Kidney (tissue), 13 donors: ENCODE measurements at regions not wholly inside any gene's neighbourhood (a gene's known extent, or its start where the extent isn't known, plus 50 kb on each side); places are given as distances from the start of the nearest gene placed in this dataset.

ENCODE experiments used
- DNase-seq, 5 donors: peaks; one replicate each; pipeline ENCODE4 v3.0.0-alpha.2; 2013 to 2020
- FAIRE-seq: peaks from 2 replicates; lab custom pipeline; 2012; peaks lifted over from hg19 to GRCh38; lab: Jason Lieb, UNC
- H3K27ac ChIP-seq, 2 donors: one replicate each; pipeline ENCODE4 v1.7.0; 2013; ENCODE audit warnings: low read depth in 2 of 2, low read length in 2 of 2, inconsistent platforms in 1 of 2
- H3K27me3 ChIP-seq: one replicate; pipeline ENCODE4 v1.7.1; 2013; ENCODE audit warnings: low read length, inconsistent platforms; ENCODE audit not compliant: control insufficient read depth, insufficient read depth
- H3K36me3 ChIP-seq, 3 donors: one replicate each; pipeline versions ENCODE4 v1.7.0 to v1.7.1; 2013; ENCODE audit warnings: low read length in 3 of 3, control low read depth in 1 of 3, inconsistent platforms in 1 of 3; ENCODE audit not compliant: insufficient read depth in 3 of 3, control insufficient read depth in 2 of 3
- H3K4me1 ChIP-seq, 3 donors: one replicate each; pipeline versions ENCODE4 v1.7.0 to v1.7.1; 2013; ENCODE audit warnings: low read length in 3 of 3, inconsistent platforms in 1 of 3, low read depth in 1 of 3; ENCODE audit not compliant: control insufficient read depth in 2 of 3, insufficient read depth in 2 of 3
- H3K4me3 ChIP-seq, 3 donors: one replicate each; pipeline versions ENCODE4 v1.7.0 to v1.8.1; 2013; ENCODE audit warnings: low read length in 3 of 3, control low read depth in 1 of 3, inconsistent platforms in 1 of 3
- H3K9ac ChIP-seq, 3 donors: one replicate each; pipeline versions ENCODE4 v1.7.0 to v1.7.1; 2013; ENCODE audit warnings: low read length in 3 of 3, control low read depth in 1 of 3, inconsistent platforms in 1 of 3
- H3K9me3 ChIP-seq, 3 donors: one replicate each; pipeline versions ENCODE4 v1.7.0 to v1.7.1; 2013; ENCODE audit warnings: low read length in 3 of 3, control low read depth in 1 of 3, inconsistent platforms in 1 of 3; ENCODE audit not compliant: control insufficient read depth in 2 of 3, insufficient read depth in 1 of 3
- CTCF ChIP-seq: IDR thresholded peaks from 3 replicates; pipeline ENCODE4 v1.5.1; 2012; ENCODE audit warnings: mild to moderate bottlenecking, moderate library complexity, borderline replicate concordance; ENCODE audit not compliant: insufficient read depth; ENCODE audit errors: extremely low read depth
- intact Hi-C: fragments of 100-400 bp; cut with DNase I; formaldehyde crosslinking; loops from one replicate; pipeline ENCODE4 v1.11.1; 2022
- donor health status: control.
- donor health status: control.
- donor health status: control.
- donor health status: control.
- donor health status: control.
- donor health status: DM: yes; HTN: yes; CAD: no.
- donor health status: Normal renal cell carcinoma (clear cell type).

- H3K27me3 ChIP-seq, result no peaks in the 10 kb centered on the region
- no peak for TF ChIP-seq CTCF
- H3K4me1 ChIP-seq, result peaks cover 0 to 13% (median 12%) of the 10 kb centered on the region in 3 donors
- DNase-seq (peak in 4 of 5 donors; percentile 40 to 64 (median 56)), FAIRE-seq (no peak)
- intact Hi-C loops, result no loop called here
- H3K9ac ChIP-seq, result peak overlapping the region in 1 of 3 donors; percentile 51
- H3K36me3 ChIP-seq, result no peaks in the 10 kb centered on the region
- H3K27ac ChIP-seq, result peak overlapping the region; percentile 49 to 65
- H3K4me3 ChIP-seq, result peak overlapping the region in 1 of 3 donors; percentile 3
- no peaks in the 10 kb centered on the region for H3K9me3 ChIP-seq
Measured at GRCh38 chr1:116311756-116312680, 61.0 kb upstream of the ATP1A1 start.

GRCh38 chr1:116312681-116313069, 60.4 kb upstream of the ATP1A1 start:
- Histone ChIP-seq H3K27ac (peak overlapping the region; percentile 49 to 65), H3K27me3 (no peaks in the 10 kb centered on the region), H3K9ac (peak overlapping the region in 1 of 3 donors; percentile 37), H3K4me3 (no peak overlapping the region), H3K36me3 (no peaks in the 10 kb centered on the region), H3K9me3 (no peaks in the 10 kb centered on the region), H3K4me1 (peaks cover 0 to 13% (median 12%) of the 10 kb centered on the region in 3 donors)
- FAIRE-seq (no peak), DNase-seq (no peak)
- no peak for TF ChIP-seq CTCF
- intact Hi-C loops, result no loop called here

DNA sequence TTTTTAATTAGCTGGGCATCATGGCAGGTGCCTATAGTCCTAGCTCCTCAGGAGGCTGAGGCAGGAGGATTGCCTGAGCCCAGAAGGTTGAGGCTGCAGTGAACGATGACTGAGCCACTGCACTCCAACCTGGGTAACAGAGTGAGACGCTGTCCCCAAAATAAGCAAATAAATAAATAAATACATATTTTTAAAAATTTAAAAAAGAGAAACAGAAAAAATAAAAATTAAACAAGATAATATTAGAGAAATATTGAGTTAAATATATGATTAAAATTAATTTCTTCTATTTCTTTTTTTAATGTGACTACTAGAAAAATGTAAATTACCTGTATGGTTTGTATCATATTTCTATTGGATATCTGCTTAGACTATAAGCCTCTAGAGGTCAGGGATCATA, 59.3 kb upstream of the ATP1A1 start:
- Histone ChIP-seq H3K27ac (no peak overlapping the region), H3K36me3 (no peaks in the 10 kb centered on the region), H3K27me3 (no peaks in the 10 kb centered on the region), H3K9ac (no peak overlapping the region), H3K4me1 (peaks cover 0 to 13% (median 12%) of the 10 kb centered on the region in 3 donors), H3K4me3 (no peak overlapping the region), H3K9me3 (no peaks in the 10 kb centered on the region)
- TF ChIP-seq CTCF, result no peak
- FAIRE-seq, result peak; percentile 51
- DNase-seq, result no peak
- intact Hi-C loops, result no loop called here
